PC-9 (cell line): ENCODE measurements at regions not wholly inside any gene's neighbourhood (a gene's known extent, or its start where the extent isn't known, plus 50 kb on each side); places are given as distances from the start of the nearest gene placed in this dataset.
"Not testable (repeated sequence)": the region's sequence is repeated elsewhere in the genome, so short reads cannot be mapped to it uniquely, and the experiment has no call there.

Source experiments
- EZH2 ChIP-seq: fragments of 200-600 bp; sonication (generic); IDR thresholded peaks from 2 replicates; pipeline ENCODE4 v1.8.0; 2017; ENCODE audit warnings: antibody characterized with exemption, low read depth
- TF ChIP-seq, protein P1 (sequence below): fragments of 200-600 bp; sonication (generic); conservative IDR thresholded peaks from 2 replicates; pipeline ENCODE4 v1.6.1; 2017; ENCODE audit warnings: mixed run types, antibody characterized with exemption, mild to moderate bottlenecking, moderate library complexity

GRCh38 chr12:5290368-5290767 lies 141.5 kb upstream of the NTF3 start:
- TF ChIP-seq, protein P1, sequence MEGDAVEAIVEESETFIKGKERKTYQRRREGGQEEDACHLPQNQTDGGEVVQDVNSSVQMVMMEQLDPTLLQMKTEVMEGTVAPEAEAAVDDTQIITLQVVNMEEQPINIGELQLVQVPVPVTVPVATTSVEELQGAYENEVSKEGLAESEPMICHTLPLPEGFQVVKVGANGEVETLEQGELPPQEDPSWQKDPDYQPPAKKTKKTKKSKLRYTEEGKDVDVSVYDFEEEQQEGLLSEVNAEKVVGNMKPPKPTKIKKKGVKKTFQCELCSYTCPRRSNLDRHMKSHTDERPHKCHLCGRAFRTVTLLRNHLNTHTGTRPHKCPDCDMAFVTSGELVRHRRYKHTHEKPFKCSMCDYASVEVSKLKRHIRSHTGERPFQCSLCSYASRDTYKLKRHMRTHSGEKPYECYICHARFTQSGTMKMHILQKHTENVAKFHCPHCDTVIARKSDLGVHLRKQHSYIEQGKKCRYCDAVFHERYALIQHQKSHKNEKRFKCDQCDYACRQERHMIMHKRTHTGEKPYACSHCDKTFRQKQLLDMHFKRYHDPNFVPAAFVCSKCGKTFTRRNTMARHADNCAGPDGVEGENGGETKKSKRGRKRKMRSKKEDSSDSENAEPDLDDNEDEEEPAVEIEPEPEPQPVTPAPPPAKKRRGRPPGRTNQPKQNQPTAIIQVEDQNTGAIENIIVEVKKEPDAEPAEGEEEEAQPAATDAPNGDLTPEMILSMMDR = not testable (repeated sequence)
- TF ChIP-seq EZH2 = not testable (repeated sequence)
